Activated naive CD4-positive, alpha-beta T cell treated with anti-CD3 and anti-CD28 coated beads, Interleukin-2, amount 50 U/mL, for 24 hours (primary cell): ENCODE measurements at regions not wholly inside any gene's neighbourhood (a gene's known extent, or its start where the extent isn't known, plus 50 kb on each side); places are given as distances from the start of the nearest gene placed in this dataset.

Source experiments
- H3K27ac Mint-ChIP-seq: one replicate; pipeline ENCODE4 v1.8.0; 2021; ENCODE audit warnings: mild to moderate bottlenecking, mixed read lengths
- H3K27me3 Mint-ChIP-seq: one replicate; pipeline ENCODE4 v1.8.0; 2021; ENCODE audit warnings: mixed read lengths
- H3K36me3 Mint-ChIP-seq: one replicate; pipeline ENCODE4 v1.8.0; 2021; ENCODE audit warnings: mixed read lengths
- H3K4me1 Mint-ChIP-seq: one replicate; pipeline ENCODE4 v1.8.0; 2021; ENCODE audit warnings: mixed read lengths
- H3K4me3 Mint-ChIP-seq: one replicate; pipeline ENCODE4 v1.8.0; 2021; ENCODE audit warnings: mild to moderate bottlenecking, mixed read lengths
- H3K9me3 Mint-ChIP-seq: one replicate; pipeline ENCODE4 v1.8.0; 2021; ENCODE audit warnings: mixed read lengths

GRCh38 chr10:57786850-57787750 is 480.6 kb downstream of the IPMK start:
- H3K36me3 Mint-ChIP-seq: no peaks in the 10 kb centered on the region
- H3K9me3 Mint-ChIP-seq: peaks cover 5% of the 10 kb centered on the region
- no peak overlapping the region for H3K4me3 Mint-ChIP-seq
- H3K27me3 Mint-ChIP-seq: no peaks in the 10 kb centered on the region
- no peak overlapping the region for H3K27ac Mint-ChIP-seq
- no peaks in the 10 kb centered on the region for H3K4me1 Mint-ChIP-seq

GRCh38 chr10:57786331-57786730 is 481.4 kb downstream of the IPMK start:
- Mint-ChIP-seq H3K36me3 (no peaks in the 10 kb centered on the region), H3K27me3 (no peaks in the 10 kb centered on the region), H3K4me3 (no peak overlapping the region), H3K27ac (no peak overlapping the region), H3K4me1 (no peaks in the 10 kb centered on the region), H3K9me3 (peaks cover 5% of the 10 kb centered on the region)

GRCh38 chr10:57785546-57785945 is 482.1 kb downstream of the IPMK start:
- no peak overlapping the region for H3K4me3 Mint-ChIP-seq
- no peaks in the 10 kb centered on the region for H3K27me3 Mint-ChIP-seq
- H3K9me3 Mint-ChIP-seq: peaks cover 5% of the 10 kb centered on the region
- no peak overlapping the region for H3K27ac Mint-ChIP-seq
- H3K4me1 Mint-ChIP-seq: no peaks in the 10 kb centered on the region
- no peaks in the 10 kb centered on the region for H3K36me3 Mint-ChIP-seq

GRCh38 chr10:57785068-57785467 is 482.6 kb downstream of the IPMK start:
- Mint-ChIP-seq H3K36me3 (no peaks in the 10 kb centered on the region), H3K9me3 (peaks cover 5% of the 10 kb centered on the region), H3K4me1 (no peaks in the 10 kb centered on the region), H3K27me3 (no peaks in the 10 kb centered on the region), H3K27ac (no peak overlapping the region), H3K4me3 (no peak overlapping the region)

- no peaks in the 10 kb centered on the region for H3K27me3 Mint-ChIP-seq
- H3K4me1 Mint-ChIP-seq: no peaks in the 10 kb centered on the region
- peaks cover 8% of the 10 kb centered on the region for H3K9me3 Mint-ChIP-seq
- H3K27ac Mint-ChIP-seq: no peak overlapping the region
- H3K36me3 Mint-ChIP-seq: no peaks in the 10 kb centered on the region
- no peak overlapping the region for H3K4me3 Mint-ChIP-seq
Observed at GRCh38 chr10:57776688-57777432, 490.8 kb downstream of the IPMK start.

GRCh38 chr10:57775250-57775649 is 492.4 kb downstream of the IPMK start:
- no peak overlapping the region for H3K27ac Mint-ChIP-seq
- no peak overlapping the region for H3K4me3 Mint-ChIP-seq
- no peaks in the 10 kb centered on the region for H3K36me3 Mint-ChIP-seq
- H3K9me3 Mint-ChIP-seq: peaks cover 8% of the 10 kb centered on the region
- H3K4me1 Mint-ChIP-seq: no peaks in the 10 kb centered on the region
- H3K27me3 Mint-ChIP-seq: no peaks in the 10 kb centered on the region

- Mint-ChIP-seq H3K9me3 (no peaks in the 10 kb centered on the region), H3K27ac (no peak overlapping the region), H3K4me1 (no peaks in the 10 kb centered on the region), H3K36me3 (no peaks in the 10 kb centered on the region), H3K4me3 (no peak overlapping the region), H3K27me3 (no peaks in the 10 kb centered on the region)
Observed at GRCh38 chr10:57769298-57769697, 498.4 kb downstream of the IPMK start.

- Mint-ChIP-seq H3K27ac (no peak overlapping the region), H3K36me3 (no peaks in the 10 kb centered on the region), H3K4me1 (no peaks in the 10 kb centered on the region), H3K9me3 (no peaks in the 10 kb centered on the region), H3K27me3 (no peaks in the 10 kb centered on the region), H3K4me3 (no peak overlapping the region)
Observed at GRCh38 chr10:57759777-57760176, 507.9 kb downstream of the IPMK start.

GRCh38 chr10:57754803-57755202 is 512.9 kb downstream of the IPMK start:
- Mint-ChIP-seq H3K36me3 (no peaks in the 10 kb centered on the region), H3K9me3 (no peaks in the 10 kb centered on the region), H3K27me3 (no peaks in the 10 kb centered on the region), H3K27ac (no peak overlapping the region), H3K4me3 (no peak overlapping the region), H3K4me1 (no peaks in the 10 kb centered on the region)

- Mint-ChIP-seq H3K27me3 (no peaks in the 10 kb centered on the region), H3K36me3 (no peaks in the 10 kb centered on the region), H3K9me3 (no peaks in the 10 kb centered on the region), H3K4me3 (no peak overlapping the region), H3K4me1 (no peaks in the 10 kb centered on the region), H3K27ac (no peak overlapping the region)
Observed at GRCh38 chr10:57743711-57744110, 524.0 kb downstream of the IPMK start.

GRCh38 chr10:57741751-57742150 is 525.9 kb downstream of the IPMK start:
- H3K27ac Mint-ChIP-seq: no peak overlapping the region
- no peak overlapping the region for H3K4me3 Mint-ChIP-seq
- no peaks in the 10 kb centered on the region for H3K36me3 Mint-ChIP-seq
- H3K27me3 Mint-ChIP-seq: no peaks in the 10 kb centered on the region
- H3K4me1 Mint-ChIP-seq: no peaks in the 10 kb centered on the region
- no peaks in the 10 kb centered on the region for H3K9me3 Mint-ChIP-seq

GRCh38 chr10:57723305-57723704 is 544.4 kb downstream of the IPMK start:
- Mint-ChIP-seq H3K9me3 (peaks cover 5% of the 10 kb centered on the region), H3K4me3 (no peak overlapping the region)

GRCh38 chr10:57716884-57717283 is 550.8 kb downstream of the IPMK start:
- no peaks in the 10 kb centered on the region for H3K27me3 Mint-ChIP-seq
- H3K4me3 Mint-ChIP-seq: no peak overlapping the region
- no peaks in the 10 kb centered on the region for H3K36me3 Mint-ChIP-seq
- no peaks in the 10 kb centered on the region for H3K4me1 Mint-ChIP-seq
- no peaks in the 10 kb centered on the region for H3K9me3 Mint-ChIP-seq
- no peak overlapping the region for H3K27ac Mint-ChIP-seq

More at GRCh38 chr10:57723305-57723704, 544.4 kb downstream of the IPMK start:
- Mint-ChIP-seq H3K36me3 (no peaks in the 10 kb centered on the region), H3K27ac (no peak overlapping the region), H3K27me3 (no peaks in the 10 kb centered on the region), H3K4me1 (no peaks in the 10 kb centered on the region)

GRCh38 chr10:57715233-57715632 is 552.5 kb downstream of the IPMK start:
- H3K36me3 Mint-ChIP-seq: no peaks in the 10 kb centered on the region
- no peak overlapping the region for H3K4me3 Mint-ChIP-seq
- no peak overlapping the region for H3K27ac Mint-ChIP-seq
- H3K9me3 Mint-ChIP-seq: peaks cover 5% of the 10 kb centered on the region
- H3K27me3 Mint-ChIP-seq: no peaks in the 10 kb centered on the region
- H3K4me1 Mint-ChIP-seq: no peaks in the 10 kb centered on the region

GRCh38 chr10:57707300-57707658 is 560.4 kb downstream of the IPMK start:
- Mint-ChIP-seq H3K27ac (no peak overlapping the region), H3K27me3 (no peaks in the 10 kb centered on the region), H3K4me1 (no peaks in the 10 kb centered on the region), H3K4me3 (no peak overlapping the region), H3K36me3 (no peaks in the 10 kb centered on the region), H3K9me3 (peaks cover 5% of the 10 kb centered on the region)

GRCh38 chr10:57706576-57707299 is 561.0 kb downstream of the IPMK start:
- no peaks in the 10 kb centered on the region for H3K27me3 Mint-ChIP-seq
- H3K4me1 Mint-ChIP-seq: no peaks in the 10 kb centered on the region
- H3K4me3 Mint-ChIP-seq: no peak overlapping the region
- no peak overlapping the region for H3K27ac Mint-ChIP-seq
- peaks cover 5% of the 10 kb centered on the region for H3K9me3 Mint-ChIP-seq
- no peaks in the 10 kb centered on the region for H3K36me3 Mint-ChIP-seq
